ENCODE measurements at regions not wholly inside any gene's neighbourhood (a gene's known extent, or its start where the extent isn't known, plus 50 kb on each side); places are given as distances from the start of the nearest gene placed in this dataset.

DNA sequence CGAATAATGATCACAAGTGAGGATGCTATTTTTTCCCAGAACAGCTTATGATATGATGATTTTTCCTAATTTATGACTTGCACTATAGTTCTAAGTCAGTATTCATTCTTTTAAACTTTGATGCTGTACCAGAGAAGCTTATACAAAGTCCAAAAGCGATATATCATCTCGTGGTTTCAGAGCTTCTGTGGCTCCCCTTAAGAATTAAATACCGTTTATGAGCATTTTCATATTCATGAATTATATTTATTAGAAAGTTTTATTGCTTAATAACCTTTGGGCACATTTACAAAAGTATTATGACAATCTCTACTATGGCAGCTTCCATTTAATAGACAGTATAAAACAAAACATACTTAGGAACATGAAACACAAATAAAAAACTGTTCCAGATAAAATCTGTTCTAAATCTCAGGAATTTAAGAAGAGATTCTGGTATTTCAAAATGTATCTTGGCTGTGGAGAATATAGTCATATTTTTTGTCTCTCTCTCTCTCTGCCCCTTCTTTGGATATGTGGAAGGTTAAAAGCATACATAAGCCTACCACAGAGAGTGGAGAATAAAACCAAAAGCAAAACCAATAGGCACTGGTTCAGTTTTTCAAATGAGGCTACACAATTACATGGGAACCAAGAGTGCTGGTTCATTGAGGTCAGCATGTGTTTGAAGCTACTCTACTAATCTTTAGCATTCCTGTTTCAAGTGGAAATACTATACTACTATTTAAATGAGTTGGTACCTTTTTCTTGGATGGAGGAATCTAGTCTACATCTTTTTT, 884.5 kb upstream of the GJE1 start:
- 93 to 95% methylated on average over 4 of the region's 4 CpGs for WGBS, 2 donors
- H3K9me3 ChIP-seq (ENCODE audit: control insufficient read depth, low read length), result no peaks in the 10 kb centered on the region
- no peak for ATAC-seq (ENCODE audit: low FRiP score)
- DNase-seq, result no peak
- no peaks in the 10 kb centered on the region for H3K27me3 ChIP-seq (ENCODE audit: control insufficient read depth in 1 of 2, insufficient read depth in 2 of 2, low read length in 1 of 2)
- no peak overlapping the region for H3K27ac ChIP-seq (ENCODE audit: low read depth in 1 of 2, low read length in 2 of 2)
- intact Hi-C loops (cut with DNase I), result no loop called here
- H3K4me1 ChIP-seq (ENCODE audit: control insufficient read depth in 1 of 2, insufficient read depth in 2 of 2, low read length in 2 of 2), result no peaks in the 10 kb centered on the region
- H3K36me3 ChIP-seq (ENCODE audit: control insufficient read depth in 1 of 2, insufficient read depth in 2 of 2, low read length in 1 of 2), result no peaks in the 10 kb centered on the region
- no peak overlapping the region for H3K4me3 ChIP-seq (ENCODE audit: low read length in 2 of 2)

DNA sequence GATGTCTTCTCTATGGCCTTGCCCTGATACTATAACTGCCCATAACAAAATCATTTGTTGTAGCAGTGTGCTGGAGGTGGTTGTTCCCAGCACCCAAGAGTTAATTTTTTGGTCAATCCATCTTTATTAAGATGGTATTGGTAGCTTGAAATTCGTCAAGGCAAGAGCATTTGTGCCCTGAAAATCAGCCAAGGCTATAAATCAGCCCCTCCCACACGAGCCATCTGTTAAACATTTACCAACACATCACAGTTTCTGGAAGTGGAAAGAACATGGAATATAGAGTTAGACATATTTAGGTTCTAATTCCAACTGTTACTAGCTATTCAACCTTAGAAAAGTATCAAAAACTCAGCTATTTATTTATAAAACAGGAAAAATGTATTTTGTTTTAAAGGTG, 888.4 kb upstream of the GJE1 start:
- Histone ChIP-seq H3K4me3 (ENCODE audit: low read length in 2 of 2) (no peak overlapping the region), H3K4me1 (ENCODE audit: control insufficient read depth in 1 of 2, insufficient read depth in 2 of 2, low read length in 2 of 2) (no peaks in the 10 kb centered on the region), H3K9me3 (ENCODE audit: control insufficient read depth, low read length) (no peaks in the 10 kb centered on the region), H3K27me3 (ENCODE audit: control insufficient read depth in 1 of 2, insufficient read depth in 2 of 2, low read length in 1 of 2) (no peaks in the 10 kb centered on the region), H3K27ac (ENCODE audit: low read depth in 1 of 2, low read length in 2 of 2) (no peak overlapping the region), H3K36me3 (ENCODE audit: control insufficient read depth in 1 of 2, insufficient read depth in 2 of 2, low read length in 1 of 2) (no peaks in the 10 kb centered on the region)
- ATAC-seq (ENCODE audit: low FRiP score) (no peak), DNase-seq (no peak)
- 31 to 38% methylated on average over 2 of the region's 2 CpGs for WGBS, 2 donors
- intact Hi-C loops (cut with DNase I), result no loop called here

DNA sequence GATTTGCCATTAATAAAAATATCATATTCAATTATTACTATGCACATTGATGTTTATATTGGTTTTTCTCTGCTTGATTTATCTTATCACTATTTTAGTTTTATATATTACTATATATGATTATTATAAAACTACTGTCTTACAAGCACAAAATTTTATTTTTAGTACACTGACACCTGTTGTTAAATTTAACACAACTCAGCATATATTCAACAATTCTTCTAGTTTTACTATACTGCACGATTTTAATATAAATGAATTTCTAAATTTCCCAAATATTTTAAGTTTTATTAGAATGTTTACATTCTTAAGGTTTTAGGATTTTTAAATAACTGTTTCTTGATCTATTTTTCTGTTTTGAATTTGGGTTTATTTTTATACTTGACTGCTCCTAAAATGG, 889.8 kb upstream of the GJE1 start:
- intact Hi-C loops (cut with DNase I), result no loop called here
- no peaks in the 10 kb centered on the region for H3K27me3 ChIP-seq (ENCODE audit: control insufficient read depth in 1 of 2, insufficient read depth in 2 of 2, low read length in 1 of 2)

DNA sequence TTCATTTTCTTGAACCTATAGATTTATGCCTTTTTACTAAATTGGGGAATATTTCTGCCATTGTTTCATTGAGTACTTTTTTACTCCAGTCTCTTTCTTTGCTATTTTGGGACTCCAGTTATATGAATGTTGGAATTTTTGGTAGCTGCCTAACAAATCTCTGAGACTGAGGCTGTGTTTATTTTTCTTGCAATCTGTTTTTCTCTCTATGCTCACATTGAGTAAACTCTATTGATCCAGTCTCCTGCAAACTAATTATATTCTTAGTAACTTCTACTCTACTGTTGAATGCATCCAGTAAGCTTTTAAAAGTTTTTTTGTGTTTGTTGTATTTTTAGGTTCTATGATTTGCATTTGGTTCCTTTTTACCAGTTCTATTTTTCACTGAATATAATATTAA, 903.4 kb upstream of the GJE1 start:
- Histone ChIP-seq H3K27ac (ENCODE audit: low read depth in 1 of 2, low read length in 2 of 2) (no peak overlapping the region), H3K27me3 (ENCODE audit: control insufficient read depth in 1 of 2, insufficient read depth in 2 of 2, low read length in 1 of 2) (no peaks in the 10 kb centered on the region), H3K9me3 (ENCODE audit: control insufficient read depth, low read length) (no peaks in the 10 kb centered on the region), H3K4me3 (ENCODE audit: low read length in 2 of 2) (no peak overlapping the region), H3K36me3 (ENCODE audit: control insufficient read depth in 1 of 2, insufficient read depth in 2 of 2, low read length in 1 of 2) (no peaks in the 10 kb centered on the region), H3K4me1 (ENCODE audit: control insufficient read depth in 1 of 2, insufficient read depth in 2 of 2, low read length in 2 of 2) (no peaks in the 10 kb centered on the region)
- DNase-seq, result no peak
- intact Hi-C loops (cut with DNase I), result no loop called here
- ATAC-seq (ENCODE audit: low FRiP score), result no peak

More for the DNA sequence above, 889.8 kb upstream of the GJE1 start:
- DNase-seq (no peak), ATAC-seq (ENCODE audit: low FRiP score) (no peak)
- Histone ChIP-seq H3K9me3 (ENCODE audit: control insufficient read depth, low read length) (no peaks in the 10 kb centered on the region), H3K4me1 (ENCODE audit: control insufficient read depth in 1 of 2, insufficient read depth in 2 of 2, low read length in 2 of 2) (no peaks in the 10 kb centered on the region), H3K27ac (ENCODE audit: low read depth in 1 of 2, low read length in 2 of 2) (no peak overlapping the region), H3K4me3 (ENCODE audit: low read length in 2 of 2) (no peak overlapping the region), H3K36me3 (ENCODE audit: control insufficient read depth in 1 of 2, insufficient read depth in 2 of 2, low read length in 1 of 2) (no peaks in the 10 kb centered on the region)
- WGBS, 2 donors, result 74 to 83% methylated on average over 1 of the region's 1 CpG

DNA sequence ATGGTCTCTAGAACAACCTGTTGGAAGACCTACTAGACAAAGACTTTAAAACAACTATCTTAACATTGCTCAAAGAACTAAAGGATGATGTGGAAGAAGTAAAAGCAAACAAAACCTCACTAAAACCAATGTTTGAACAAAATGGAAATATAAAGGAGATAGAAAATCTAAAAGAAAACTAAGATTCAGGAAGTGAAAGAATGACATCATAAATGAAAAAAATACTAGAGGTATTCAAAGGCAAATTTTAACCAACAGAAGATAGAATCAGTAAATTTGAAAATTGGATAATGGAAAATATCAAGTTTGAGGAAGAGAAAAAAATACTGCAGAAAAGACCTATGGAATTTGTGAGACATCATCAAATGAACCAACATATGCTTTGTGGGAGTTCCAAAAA, 914.1 kb upstream of the GJE1 start:
- intact Hi-C loops (cut with DNase I), result no loop called here
- Histone ChIP-seq H3K4me1 (ENCODE audit: control insufficient read depth in 1 of 2, insufficient read depth in 2 of 2, low read length in 2 of 2) (no peaks in the 10 kb centered on the region), H3K36me3 (ENCODE audit: control insufficient read depth in 1 of 2, insufficient read depth in 2 of 2, low read length in 1 of 2) (no peaks in the 10 kb centered on the region), H3K27me3 (ENCODE audit: control insufficient read depth in 1 of 2, insufficient read depth in 2 of 2, low read length in 1 of 2) (no peaks in the 10 kb centered on the region), H3K9me3 (ENCODE audit: control insufficient read depth, low read length) (no peaks in the 10 kb centered on the region), H3K4me3 (ENCODE audit: low read length in 2 of 2) (no peak overlapping the region), H3K27ac (ENCODE audit: low read depth in 1 of 2, low read length in 2 of 2) (no peak overlapping the region)
- DNase-seq (no peak), ATAC-seq (ENCODE audit: low FRiP score) (no peak)

GRCh38 chr6:141216726-141217125, 916.0 kb upstream of the GJE1 start:
- H3K4me1 ChIP-seq (ENCODE audit: control insufficient read depth in 1 of 2, insufficient read depth in 2 of 2, low read length in 2 of 2), result no peaks in the 10 kb centered on the region
- H3K9me3 ChIP-seq (ENCODE audit: control insufficient read depth, low read length), result no peaks in the 10 kb centered on the region
- no peak for ATAC-seq (ENCODE audit: low FRiP score)
- H3K27me3 ChIP-seq (ENCODE audit: control insufficient read depth in 1 of 2, insufficient read depth in 2 of 2, low read length in 1 of 2), result no peaks in the 10 kb centered on the region
- H3K4me3 ChIP-seq (ENCODE audit: low read length in 2 of 2), result no peak overlapping the region
- H3K36me3 ChIP-seq (ENCODE audit: control insufficient read depth in 1 of 2, insufficient read depth in 2 of 2, low read length in 1 of 2), result no peaks in the 10 kb centered on the region
- intact Hi-C loops (cut with DNase I), result no loop called here
- DNase-seq, result no peak
- no peak overlapping the region for H3K27ac ChIP-seq (ENCODE audit: low read depth in 1 of 2, low read length in 2 of 2)

- Histone ChIP-seq H3K4me3 (ENCODE audit: low read length in 2 of 2) (no peak overlapping the region), H3K9me3 (ENCODE audit: control insufficient read depth, low read length) (no peaks in the 10 kb centered on the region), H3K36me3 (ENCODE audit: control insufficient read depth in 1 of 2, insufficient read depth in 2 of 2, low read length in 1 of 2) (no peaks in the 10 kb centered on the region), H3K4me1 (ENCODE audit: control insufficient read depth in 1 of 2, insufficient read depth in 2 of 2, low read length in 2 of 2) (peaks cover 0 to 4% of the 10 kb centered on the region in 2 donors), H3K27me3 (ENCODE audit: control insufficient read depth in 1 of 2, insufficient read depth in 2 of 2, low read length in 1 of 2) (no peaks in the 10 kb centered on the region), H3K27ac (ENCODE audit: low read depth in 1 of 2, low read length in 2 of 2) (no peak overlapping the region)
- DNase-seq (no peak), ATAC-seq (ENCODE audit: low FRiP score) (no peak)
- 64 to 97% methylated on average over 1 of the region's 1 CpG for WGBS, 2 donors
- intact Hi-C loops (cut with DNase I), result no loop called here
Measured at GRCh38 chr6:141212296-141212695, 920.4 kb upstream of the GJE1 start.

DNA sequence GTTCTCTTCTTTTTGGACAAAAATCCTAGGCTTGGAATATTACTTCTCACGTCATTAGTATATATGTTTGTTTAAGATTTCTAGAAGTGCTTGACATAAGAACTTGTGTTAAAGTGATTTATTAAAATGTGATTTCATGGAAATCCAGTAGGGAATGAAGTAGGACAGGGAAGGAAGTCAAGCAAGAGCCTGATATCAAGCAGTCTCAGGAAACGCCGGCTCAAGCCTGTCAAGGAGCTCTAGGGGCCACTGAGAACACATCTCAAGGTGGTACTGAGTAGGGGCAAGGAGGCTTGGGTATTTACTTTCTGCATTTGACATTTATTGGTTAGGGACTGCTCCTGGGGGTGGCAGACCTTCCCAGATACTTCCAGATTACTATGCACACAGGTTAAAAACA, 920.9 kb upstream of the GJE1 start:
- Histone ChIP-seq H3K9me3 (ENCODE audit: control insufficient read depth, low read length) (no peaks in the 10 kb centered on the region), H3K27me3 (ENCODE audit: control insufficient read depth in 1 of 2, insufficient read depth in 2 of 2, low read length in 1 of 2) (no peaks in the 10 kb centered on the region), H3K4me3 (ENCODE audit: low read length in 2 of 2) (no peak overlapping the region), H3K36me3 (ENCODE audit: control insufficient read depth in 1 of 2, insufficient read depth in 2 of 2, low read length in 1 of 2) (no peaks in the 10 kb centered on the region), H3K4me1 (ENCODE audit: control insufficient read depth in 1 of 2, insufficient read depth in 2 of 2, low read length in 2 of 2) (peaks cover 0 to 4% of the 10 kb centered on the region in 2 donors), H3K27ac (ENCODE audit: low read depth in 1 of 2, low read length in 2 of 2) (no peak overlapping the region)
- no peak for ATAC-seq (ENCODE audit: low FRiP score)
- intact Hi-C loops (cut with DNase I), result no loop called here
- WGBS, 2 donors, result 52 to 56% methylated on average over 3 of the region's 3 CpGs
- no peak for DNase-seq

DNA sequence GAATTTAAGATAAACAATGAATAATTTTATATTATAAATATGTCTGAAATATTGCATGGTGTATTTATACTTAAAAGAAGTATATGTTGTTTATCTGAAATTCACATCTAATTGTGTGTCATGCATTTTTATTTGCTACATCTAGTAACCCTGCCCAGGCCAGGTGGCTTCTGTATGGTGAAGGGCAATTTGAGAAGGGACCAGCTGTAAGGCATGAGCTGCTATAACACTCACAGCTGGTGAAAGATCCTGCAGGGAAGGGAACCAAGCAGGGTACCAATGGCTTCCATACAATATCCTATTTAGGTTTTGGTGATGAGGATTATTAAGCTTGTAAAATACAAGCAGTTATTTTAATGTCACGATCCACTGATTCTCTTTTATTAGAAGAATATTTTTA, 921.8 kb upstream of the GJE1 start:
- Histone ChIP-seq H3K4me3 (ENCODE audit: low read length in 2 of 2) (no peak overlapping the region), H3K27ac (ENCODE audit: low read depth in 1 of 2, low read length in 2 of 2) (no peak overlapping the region), H3K4me1 (ENCODE audit: control insufficient read depth in 1 of 2, insufficient read depth in 2 of 2, low read length in 2 of 2) (peaks cover 0 to 4% of the 10 kb centered on the region in 2 donors), H3K36me3 (ENCODE audit: control insufficient read depth in 1 of 2, insufficient read depth in 2 of 2, low read length in 1 of 2) (no peaks in the 10 kb centered on the region), H3K27me3 (ENCODE audit: control insufficient read depth in 1 of 2, insufficient read depth in 2 of 2, low read length in 1 of 2) (no peaks in the 10 kb centered on the region), H3K9me3 (ENCODE audit: control insufficient read depth, low read length) (no peaks in the 10 kb centered on the region)
- 42 to 44% methylated on average over 1 of the region's 1 CpG for WGBS, 2 donors
- ATAC-seq (ENCODE audit: low FRiP score) (no peak), DNase-seq (no peak)
- intact Hi-C loops (cut with DNase I), result no loop called here
